Astrocyte of the spinal cord (primary cell): ENCODE measurements at regions not wholly inside any gene's neighbourhood (a gene's known extent, or its start where the extent isn't known, plus 50 kb on each side); places are given as distances from the start of the nearest gene placed in this dataset.

Experiments
- DNase-seq: peaks from one replicate; pipeline ENCODE4 v3.0.0; 2011; ENCODE audit warnings: low read depth, low spot score
- H3K4me3 ChIP-seq: 2 replicates; pipeline ENCODE4 v1.5.1; 2011; ENCODE audit warnings: low read depth, mild to moderate bottlenecking, low read length, moderate library complexity
- CTCF ChIP-seq: IDR thresholded peaks from 2 replicates; pipeline ENCODE4 v1.5.1; 2012; ENCODE audit warnings: low read depth, mild to moderate bottlenecking, low read length, inconsistent platforms
- in situ Hi-C: cut with HindIII; loops from 2 replicates; pipeline ENCODE4 v1.10.0; 2017; ENCODE audit warnings: low sequenced_read_pairs

GRCh38 chr10:53102424-53102823 lies 329.8 kb upstream of the MBL2 start:
- in situ Hi-C loops, result no loop called here
- DNase-seq, result no peak
- no peak overlapping the region for H3K4me3 ChIP-seq
- TF ChIP-seq CTCF, result no peak

- TF ChIP-seq CTCF, result no peak
Observed at GRCh38 chr10:53093878-53094277, 321.3 kb upstream of the MBL2 start.

GRCh38 chr10:53091574-53091973 lies 319.0 kb upstream of the MBL2 start:
- in situ Hi-C loops, result no loop called here
- DNase-seq, result no peak
- no peak for TF ChIP-seq CTCF
- H3K4me3 ChIP-seq, result no peak overlapping the region

More at GRCh38 chr10:53093878-53094277, 321.3 kb upstream of the MBL2 start:
- no peak for DNase-seq
- H3K4me3 ChIP-seq, result no peak overlapping the region
- in situ Hi-C loops, result no loop called here

GRCh38 chr10:53088961-53089360 lies 316.4 kb upstream of the MBL2 start:
- in situ Hi-C loops, result no loop called here
- no peak for DNase-seq
- TF ChIP-seq CTCF, result no peak

GRCh38 chr10:53079283-53079682 lies 306.7 kb upstream of the MBL2 start:
- no peak for TF ChIP-seq CTCF
- no peak overlapping the region for H3K4me3 ChIP-seq
- DNase-seq, result no peak
- in situ Hi-C loops, result no loop called here

More at GRCh38 chr10:53088961-53089360, 316.4 kb upstream of the MBL2 start:
- no peak overlapping the region for H3K4me3 ChIP-seq

- in situ Hi-C loops, result no loop called here
- no peak for DNase-seq
- TF ChIP-seq CTCF, result no peak
- no peak overlapping the region for H3K4me3 ChIP-seq
Observed at GRCh38 chr10:53076948-53077347, 304.4 kb upstream of the MBL2 start.

GRCh38 chr10:53075469-53075868 lies 302.9 kb upstream of the MBL2 start:
- no peak overlapping the region for H3K4me3 ChIP-seq
- in situ Hi-C loops, result no loop called here
- DNase-seq, result no peak
- TF ChIP-seq CTCF, result no peak
